ENCODE measurements at regions not wholly inside any gene's neighbourhood (a gene's known extent, or its start where the extent isn't known, plus 50 kb on each side); places are given as distances from the start of the nearest gene placed in this dataset.

DNA sequence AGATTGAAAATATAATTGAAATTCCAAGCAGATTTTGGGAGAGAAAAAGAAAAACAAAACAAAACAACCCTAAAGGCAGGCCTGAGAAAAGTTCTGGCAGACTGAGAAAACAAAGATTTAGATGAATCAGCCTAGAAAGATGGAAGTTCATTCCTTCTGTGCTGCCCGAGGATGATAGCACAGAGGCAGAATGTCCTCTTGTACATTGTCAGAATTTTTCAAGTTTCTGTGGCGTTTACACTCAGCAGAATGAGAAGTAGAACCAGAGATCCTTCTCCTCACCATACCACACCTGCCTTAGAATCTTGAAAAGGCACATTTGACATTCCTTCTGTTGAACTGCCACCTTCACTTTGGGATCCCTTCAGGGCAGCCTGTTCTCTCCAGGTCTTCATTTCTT is 62.5 kb upstream of the IZUMO1R start:
- TF ChIP-seq GABPA (IDR thresholded peaks at IDR 0.05 in 1 of 2, conservative IDR thresholded peaks at IDR 0.05 in 1 of 2) (no peak), REST (IDR thresholded peaks at IDR 0.05) (no peak), RAD21 (IDR thresholded peaks at IDR 0.05) (no peak)
- TF ChIP-seq, protein P1, sequence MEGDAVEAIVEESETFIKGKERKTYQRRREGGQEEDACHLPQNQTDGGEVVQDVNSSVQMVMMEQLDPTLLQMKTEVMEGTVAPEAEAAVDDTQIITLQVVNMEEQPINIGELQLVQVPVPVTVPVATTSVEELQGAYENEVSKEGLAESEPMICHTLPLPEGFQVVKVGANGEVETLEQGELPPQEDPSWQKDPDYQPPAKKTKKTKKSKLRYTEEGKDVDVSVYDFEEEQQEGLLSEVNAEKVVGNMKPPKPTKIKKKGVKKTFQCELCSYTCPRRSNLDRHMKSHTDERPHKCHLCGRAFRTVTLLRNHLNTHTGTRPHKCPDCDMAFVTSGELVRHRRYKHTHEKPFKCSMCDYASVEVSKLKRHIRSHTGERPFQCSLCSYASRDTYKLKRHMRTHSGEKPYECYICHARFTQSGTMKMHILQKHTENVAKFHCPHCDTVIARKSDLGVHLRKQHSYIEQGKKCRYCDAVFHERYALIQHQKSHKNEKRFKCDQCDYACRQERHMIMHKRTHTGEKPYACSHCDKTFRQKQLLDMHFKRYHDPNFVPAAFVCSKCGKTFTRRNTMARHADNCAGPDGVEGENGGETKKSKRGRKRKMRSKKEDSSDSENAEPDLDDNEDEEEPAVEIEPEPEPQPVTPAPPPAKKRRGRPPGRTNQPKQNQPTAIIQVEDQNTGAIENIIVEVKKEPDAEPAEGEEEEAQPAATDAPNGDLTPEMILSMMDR (IDR thresholded peaks at IDR 0.05; ENCODE audit: low read depth, low read length, missing input control) = no peak
- TF ChIP-seq, protein P2, sequence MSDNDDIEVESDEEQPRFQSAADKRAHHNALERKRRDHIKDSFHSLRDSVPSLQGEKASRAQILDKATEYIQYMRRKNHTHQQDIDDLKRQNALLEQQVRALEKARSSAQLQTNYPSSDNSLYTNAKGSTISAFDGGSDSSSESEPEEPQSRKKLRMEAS (IDR thresholded peaks at IDR 0.05) = no peak
